ENCODE measurements at regions not wholly inside any gene's neighbourhood (a gene's known extent, or its start where the extent isn't known, plus 50 kb on each side); places are given as distances from the start of the nearest gene placed in this dataset.

DNA sequence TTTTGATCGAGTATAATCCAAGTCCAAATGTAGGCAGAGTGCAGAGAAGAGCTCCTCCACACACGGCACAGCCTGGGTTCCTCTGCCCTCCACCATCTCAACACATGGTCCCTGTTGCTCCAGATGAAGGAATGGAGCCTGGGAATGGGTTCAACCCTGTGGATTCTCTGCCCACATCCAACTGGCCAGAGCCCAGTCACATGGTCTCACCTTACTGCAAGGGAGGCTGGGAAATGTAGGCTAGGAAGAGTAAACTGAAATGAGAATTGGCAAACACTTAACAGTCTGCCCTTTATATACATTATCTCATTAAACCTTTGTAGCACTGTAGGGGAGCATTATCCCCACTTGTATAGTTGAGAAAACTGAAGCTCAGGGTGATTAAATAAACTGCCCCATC, 60.1 kb upstream of the RAB4A start:
- 97% methylated on average over 2 of the region's 2 CpGs for WGBS
- H3K9me3 ChIP-seq (ENCODE audit: control insufficient read depth in 4 of 4, low read length in 3 of 4) = no peaks in the 10 kb centered on the region
- TF ChIP-seq EGR1 (IDR thresholded peaks at IDR 0.05; ENCODE audit: low read depth in 2 of 2) (no peak), GABPA (IDR thresholded peaks at IDR 0.05 in 1 of 2, conservative IDR thresholded peaks at IDR 0.05 in 1 of 2) (no peak), RXRA (IDR thresholded peaks at IDR 0.05) (no peak), RAD21 (IDR thresholded peaks at IDR 0.05) (no peak), NR2F2 (IDR thresholded peaks at IDR 0.05) (no peak), YY1 (IDR thresholded peaks at IDR 0.05) (no peak), FOXA2 (IDR thresholded peaks at IDR 0.05) (no peak), HNF4A (conservative IDR thresholded peaks at IDR 0.05) (no peak), FOXA1 (IDR thresholded peaks at IDR 0.05) (no peak), SP1 (IDR thresholded peaks at IDR 0.05) (no peak)
- TF ChIP-seq, protein P1, sequence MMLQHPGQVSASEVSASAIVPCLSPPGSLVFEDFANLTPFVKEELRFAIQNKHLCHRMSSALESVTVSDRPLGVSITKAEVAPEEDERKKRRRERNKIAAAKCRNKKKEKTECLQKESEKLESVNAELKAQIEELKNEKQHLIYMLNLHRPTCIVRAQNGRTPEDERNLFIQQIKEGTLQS (IDR thresholded peaks at IDR 0.05) = no peak
- TF ChIP-seq, protein P2, sequence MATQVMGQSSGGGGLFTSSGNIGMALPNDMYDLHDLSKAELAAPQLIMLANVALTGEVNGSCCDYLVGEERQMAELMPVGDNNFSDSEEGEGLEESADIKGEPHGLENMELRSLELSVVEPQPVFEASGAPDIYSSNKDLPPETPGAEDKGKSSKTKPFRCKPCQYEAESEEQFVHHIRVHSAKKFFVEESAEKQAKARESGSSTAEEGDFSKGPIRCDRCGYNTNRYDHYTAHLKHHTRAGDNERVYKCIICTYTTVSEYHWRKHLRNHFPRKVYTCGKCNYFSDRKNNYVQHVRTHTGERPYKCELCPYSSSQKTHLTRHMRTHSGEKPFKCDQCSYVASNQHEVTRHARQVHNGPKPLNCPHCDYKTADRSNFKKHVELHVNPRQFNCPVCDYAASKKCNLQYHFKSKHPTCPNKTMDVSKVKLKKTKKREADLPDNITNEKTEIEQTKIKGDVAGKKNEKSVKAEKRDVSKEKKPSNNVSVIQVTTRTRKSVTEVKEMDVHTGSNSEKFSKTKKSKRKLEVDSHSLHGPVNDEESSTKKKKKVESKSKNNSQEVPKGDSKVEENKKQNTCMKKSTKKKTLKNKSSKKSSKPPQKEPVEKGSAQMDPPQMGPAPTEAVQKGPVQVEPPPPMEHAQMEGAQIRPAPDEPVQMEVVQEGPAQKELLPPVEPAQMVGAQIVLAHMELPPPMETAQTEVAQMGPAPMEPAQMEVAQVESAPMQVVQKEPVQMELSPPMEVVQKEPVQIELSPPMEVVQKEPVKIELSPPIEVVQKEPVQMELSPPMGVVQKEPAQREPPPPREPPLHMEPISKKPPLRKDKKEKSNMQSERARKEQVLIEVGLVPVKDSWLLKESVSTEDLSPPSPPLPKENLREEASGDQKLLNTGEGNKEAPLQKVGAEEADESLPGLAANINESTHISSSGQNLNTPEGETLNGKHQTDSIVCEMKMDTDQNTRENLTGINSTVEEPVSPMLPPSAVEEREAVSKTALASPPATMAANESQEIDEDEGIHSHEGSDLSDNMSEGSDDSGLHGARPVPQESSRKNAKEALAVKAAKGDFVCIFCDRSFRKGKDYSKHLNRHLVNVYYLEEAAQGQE (IDR thresholded peaks at IDR 0.05) = no peak
- no peak for DNase-seq (ENCODE audit: low spot score)
- no peaks in the 10 kb centered on the region for H3K36me3 ChIP-seq (ENCODE audit: control insufficient read depth in 4 of 4, insufficient read depth in 3 of 4, low read depth in 1 of 4, low read length in 3 of 4)
- no peak overlapping the region for H3K4me3 ChIP-seq (ENCODE audit: low read depth in 1 of 3, low read length in 3 of 3)
- H3K4me1 ChIP-seq (ENCODE audit: control insufficient read depth in 4 of 4, insufficient read depth in 4 of 4, low read length in 3 of 4) = no peaks in the 10 kb centered on the region
- H3K9ac ChIP-seq (ENCODE audit: low read depth in 1 of 2, low read length in 2 of 2) = no peak overlapping the region
- H3K27me3 ChIP-seq (ENCODE audit: control insufficient read depth in 4 of 4, insufficient read depth in 4 of 4, low read length in 3 of 4) = no peaks in the 10 kb centered on the region
- no peak overlapping the region for H3K27ac ChIP-seq (ENCODE audit: low read depth in 1 of 2, low read length in 2 of 2)

DNA sequence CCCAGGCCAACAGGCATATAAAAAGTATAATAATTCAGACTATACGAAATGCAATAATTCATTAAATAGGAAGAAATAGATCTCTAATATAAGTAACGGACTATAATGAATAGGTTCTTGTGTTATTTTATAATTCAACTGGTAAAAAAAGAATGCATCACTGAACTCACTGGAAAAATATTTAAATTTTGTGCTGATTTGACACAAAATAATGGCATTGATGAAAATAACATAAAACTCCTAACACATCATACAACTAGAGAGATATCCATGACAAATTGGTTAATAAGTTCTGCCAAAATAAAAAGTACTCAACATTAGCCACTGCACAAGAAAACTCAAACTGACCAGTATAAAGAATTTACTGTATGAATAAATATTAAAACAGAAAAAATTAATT, 57.1 kb upstream of the RAB4A start:
- no peaks in the 10 kb centered on the region for H3K9me3 ChIP-seq (ENCODE audit: control insufficient read depth in 4 of 4, low read length in 3 of 4)
- H3K36me3 ChIP-seq (ENCODE audit: control insufficient read depth in 4 of 4, insufficient read depth in 3 of 4, low read depth in 1 of 4, low read length in 3 of 4) = no peaks in the 10 kb centered on the region
- WGBS = 95% methylated on average over 2 of the region's 2 CpGs
- TF ChIP-seq YY1 (IDR thresholded peaks at IDR 0.05) (no peak), HNF4A (conservative IDR thresholded peaks at IDR 0.05) (no peak), SP1 (IDR thresholded peaks at IDR 0.05) (no peak), JUND (IDR thresholded peaks at IDR 0.05) (no peak), GABPA (IDR thresholded peaks at IDR 0.05 in 1 of 2, conservative IDR thresholded peaks at IDR 0.05 in 1 of 2) (no peak), RAD21 (IDR thresholded peaks at IDR 0.05) (no peak), TAF1 (conservative IDR thresholded peaks at IDR 0.05) (no peak), EGR1 (IDR thresholded peaks at IDR 0.05; ENCODE audit: low read depth in 2 of 2) (no peak), FOXA2 (IDR thresholded peaks at IDR 0.05) (no peak)
- TF ChIP-seq, protein P1 (IDR thresholded peaks at IDR 0.05) = no peak
- TF ChIP-seq, protein P2 (IDR thresholded peaks at IDR 0.05) = no peak
- H3K4me3 ChIP-seq (ENCODE audit: low read depth in 1 of 3, low read length in 3 of 3) = no peak overlapping the region
- no peaks in the 10 kb centered on the region for H3K27me3 ChIP-seq (ENCODE audit: control insufficient read depth in 4 of 4, insufficient read depth in 4 of 4, low read length in 3 of 4)
- no peaks in the 10 kb centered on the region for H3K4me1 ChIP-seq (ENCODE audit: control insufficient read depth in 4 of 4, insufficient read depth in 4 of 4, low read length in 3 of 4)
- H3K9ac ChIP-seq (ENCODE audit: low read depth in 1 of 2, low read length in 2 of 2) = no peak overlapping the region
- DNase-seq (ENCODE audit: low spot score) = no peak
- no peak overlapping the region for H3K27ac ChIP-seq (ENCODE audit: low read depth in 1 of 2, low read length in 2 of 2)

Data from liver (tissue), 7 donors.